GM18909 (cell line): ENCODE measurements at regions not wholly inside any gene's neighbourhood (a gene's known extent, or its start where the extent isn't known, plus 50 kb on each side); places are given as distances from the start of the nearest gene placed in this dataset.
"Not testable (repeated sequence)": the region's sequence is repeated elsewhere in the genome, so short reads cannot be mapped to it uniquely, and the experiment has no call there.

Experiments used
- ATAC-seq: cut with Tn5 transposase; IDR thresholded peaks from one replicate; pipeline ENCODE4 v1.9.1; 2021; ENCODE audit warnings: mild to moderate bottlenecking; ENCODE audit not compliant: unreplicated experiment, poor library complexity

- no peak for ATAC-seq
Measured at GRCh38 chr5:91794856-91795548, 411.9 kb upstream of the ARRDC3 start.

- ATAC-seq, result no peak
Measured at GRCh38 chr5:91794455-91794854, 411.3 kb upstream of the ARRDC3 start.

GRCh38 chr5:91787718-91788117 lies 404.6 kb upstream of the ARRDC3 start:
- ATAC-seq, result no peak

- no peak for ATAC-seq
Measured at GRCh38 chr5:91777671-91778070, 394.6 kb upstream of the ARRDC3 start.

GRCh38 chr5:91776249-91776648 lies 393.1 kb upstream of the ARRDC3 start:
- ATAC-seq, result no peak

- ATAC-seq, result no peak
Measured at GRCh38 chr5:91770400-91770799, 387.3 kb upstream of the ARRDC3 start.

GRCh38 chr5:91757383-91757782 lies 374.3 kb upstream of the ARRDC3 start:
- not testable (repeated sequence) for ATAC-seq

- no peak for ATAC-seq
Measured at GRCh38 chr5:91754990-91755389, 371.9 kb upstream of the ARRDC3 start.

GRCh38 chr5:91744470-91744869 lies 361.4 kb upstream of the ARRDC3 start:
- not testable (repeated sequence) for ATAC-seq

- no peak for ATAC-seq
Measured at GRCh38 chr5:91742550-91742949, 359.4 kb upstream of the ARRDC3 start.

- ATAC-seq, result no peak
Measured at GRCh38 chr5:91741764-91742505, 358.8 kb upstream of the ARRDC3 start.

- ATAC-seq, result no peak
Measured at GRCh38 chr5:91730026-91730425, 346.9 kb upstream of the ARRDC3 start.

GRCh38 chr5:91727463-91727862 lies 344.3 kb upstream of the ARRDC3 start:
- ATAC-seq, result no peak

- ATAC-seq, result no peak
Measured at GRCh38 chr5:91722736-91723467, 339.8 kb upstream of the ARRDC3 start.

- ATAC-seq, result no peak
Measured at GRCh38 chr5:91712718-91713117, 329.6 kb upstream of the ARRDC3 start.

- ATAC-seq, result no peak
Measured at GRCh38 chr5:91707521-91707841, 324.4 kb upstream of the ARRDC3 start.

- no peak for ATAC-seq
Measured at GRCh38 chr5:91706785-91707520, 323.8 kb upstream of the ARRDC3 start.

GRCh38 chr5:91703128-91703527 lies 320.0 kb upstream of the ARRDC3 start:
- no peak for ATAC-seq

- ATAC-seq, result no peak
Measured at GRCh38 chr5:91699429-91699828, 316.3 kb upstream of the ARRDC3 start.

GRCh38 chr5:91691592-91691991 lies 308.5 kb upstream of the ARRDC3 start:
- ATAC-seq, result no peak

GRCh38 chr5:91690921-91691320 lies 307.8 kb upstream of the ARRDC3 start:
- no peak for ATAC-seq
